Naive thymus-derived CD4-positive, alpha-beta T cell (primary cell): ENCODE measurements at regions not wholly inside any gene's neighbourhood (a gene's known extent, or its start where the extent isn't known, plus 50 kb on each side); places are given as distances from the start of the nearest gene placed in this dataset.
"Not testable (repeated sequence)": the region's sequence is repeated elsewhere in the genome, so short reads cannot be mapped to it uniquely, and the experiment has no call there.

Experiments
- ATAC-seq: fragments of 150-1000 bp; cut with Tn5 transposase; 2 replicates; pipeline ENCODE4 v1.10.0; 2021; ENCODE audit warnings: mild to moderate bottlenecking, moderate library complexity
- CTCF ChIA-PET: fragments of 350-600 bp; sonication (Branson Sonifier 250); formaldehyde crosslinking; loops from one replicate; lab custom pipeline; 2021; ENCODE audit warnings: antibody characterized with exemption; lab: Charles Lee
- POLR2A ChIA-PET: fragments of 350-600 bp; sonication (Branson Sonifier 250); formaldehyde crosslinking; loops from one replicate; lab custom pipeline; 2021; ENCODE audit warnings: antibody characterized with exemption, inconsistent platforms; lab: Charles Lee
- DNase-seq, 9 donors: peaks; one replicate each; pipeline versions ENCODE4 v3.0.0 to v3.0.0-alpha.2; 2020 to 2022; ENCODE audit warnings: mixed read lengths in 1 of 9
- H3K27ac ChIP-seq: one replicate; pipeline ENCODE4 v1.7.0; 2013; ENCODE audit warnings: mild to moderate bottlenecking, low read depth, low read length, moderate library complexity
- H3K27me3 ChIP-seq, 2 donors: one replicate each; pipeline ENCODE4 v1.7.0; 2013; ENCODE audit warnings: low read length in 2 of 2, mild to moderate bottlenecking in 2 of 2, moderate library complexity in 2 of 2; ENCODE audit not compliant: control insufficient read depth in 2 of 2, insufficient read depth in 2 of 2
- H3K36me3 ChIP-seq, 3 experiments: 1 replicate in 2 of 3; 2 replicates in 1 of 3; pipeline ENCODE4 v1.7.0; 2013; ENCODE audit warnings: low read length in 3 of 3, mild to moderate bottlenecking in 3 of 3, moderate library complexity in 1 of 3; ENCODE audit not compliant: insufficient read depth in 3 of 3, control insufficient read depth in 2 of 3
- H3K4me1 ChIP-seq, 2 donors: one replicate each; pipeline ENCODE4 v1.7.0; 2013; ENCODE audit warnings: low read length in 2 of 2, mild to moderate bottlenecking in 2 of 2, moderate library complexity in 1 of 2; ENCODE audit not compliant: control insufficient read depth in 2 of 2, insufficient read depth in 2 of 2
- H3K4me3 ChIP-seq: 2 replicates; pipeline ENCODE4 v1.7.0; 2013; ENCODE audit warnings: mild to moderate bottlenecking, low read length
- H3K9me3 ChIP-seq, 3 experiments: 1 replicate in 2 of 3; 2 replicates in 1 of 3; pipeline ENCODE4 v1.7.0; 2013; ENCODE audit warnings: low read length in 3 of 3; ENCODE audit not compliant: control insufficient read depth in 2 of 3
- H3K27ac Mint-ChIP-seq, 9 donors: one replicate each; pipeline ENCODE4 v1.8.0; 2020 to 2022; ENCODE audit warnings: mixed read lengths in 9 of 9, mild to moderate bottlenecking in 8 of 9, moderate library complexity in 5 of 9, inconsistent platforms in 2 of 9
- H3K27me3 Mint-ChIP-seq, 5 donors: one replicate each; pipeline ENCODE4 v1.8.0; 2021 to 2022; ENCODE audit warnings: mixed read lengths in 5 of 5, mild to moderate bottlenecking in 1 of 5
- H3K36me3 Mint-ChIP-seq, 5 donors: one replicate each; pipeline ENCODE4 v1.8.0; 2020 to 2022; ENCODE audit warnings: mixed read lengths in 5 of 5, mild to moderate bottlenecking in 3 of 5, inconsistent platforms in 1 of 5
- H3K4me1 Mint-ChIP-seq, 7 donors: one replicate each; pipeline ENCODE4 v1.8.0; 2020 to 2022; ENCODE audit warnings: mixed read lengths in 7 of 7, mild to moderate bottlenecking in 3 of 7, inconsistent platforms in 1 of 7
- H3K4me3 Mint-ChIP-seq, 10 donors: one replicate each; pipeline ENCODE4 v1.8.0; 2020 to 2022; ENCODE audit warnings: mild to moderate bottlenecking in 10 of 10, mixed read lengths in 10 of 10, moderate library complexity in 6 of 10, inconsistent platforms in 2 of 10
- H3K9me3 Mint-ChIP-seq, 11 donors: one replicate each; pipeline ENCODE4 v1.8.0; 2020 to 2022; ENCODE audit warnings: mixed read lengths in 11 of 11, mild to moderate bottlenecking in 4 of 11, inconsistent platforms in 1 of 11, moderate library complexity in 1 of 11
- intact Hi-C, 2 donors: fragments of 100-400 bp; cut with micrococcal nuclease; formaldehyde crosslinking; loops; one replicate each; pipeline ENCODE4 v1.15.1; 2023

DNA sequence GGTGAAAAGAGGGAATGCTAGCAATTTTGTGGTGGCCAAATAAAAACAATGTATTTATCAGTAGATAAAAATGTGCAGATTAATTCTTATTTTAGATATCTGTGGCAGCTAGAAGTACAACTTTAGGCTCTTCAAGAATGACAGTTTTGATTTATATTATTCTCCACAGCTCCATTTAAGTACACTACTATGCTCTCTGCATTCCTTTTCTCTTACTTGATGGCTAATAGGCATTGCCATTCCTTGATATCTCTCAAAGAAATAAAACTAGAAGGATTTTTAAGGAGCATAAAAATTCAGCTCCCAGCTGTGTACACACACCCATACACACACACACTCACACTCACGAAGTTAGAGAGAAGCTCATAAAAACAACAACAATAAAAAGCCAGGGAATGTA lies 59.4 kb upstream of the H2AZ1 start:
- Histone ChIP-seq H3K9me3 (no peaks in the 10 kb centered on the region), H3K4me3 (no peak overlapping the region), H3K36me3 (no peaks in the 10 kb centered on the region), H3K27me3 (no peaks in the 10 kb centered on the region), H3K27ac (no peak overlapping the region), H3K4me1 (no peaks in the 10 kb centered on the region)
- Mint-ChIP-seq H3K4me3 (no peak overlapping the region), H3K27ac (no peak overlapping the region), H3K36me3 (no peaks in the 10 kb centered on the region), H3K4me1 (no peaks in the 10 kb centered on the region), H3K9me3 (peaks cover 0 to 6% (median 0%) of the 10 kb centered on the region in 11 donors), H3K27me3 (peaks cover 0 to 7% (median 5%) of the 10 kb centered on the region in 5 donors)
- DNase-seq (no peak), ATAC-seq (no peak)
- intact Hi-C loops: no loop called here
- POLR2A ChIA-PET: no interaction called here
- CTCF ChIA-PET: interaction anchor here (0.6 kb wide), 2 partner anchors 23 to 1600 kb away, joined by 3 to 4 read pairs; no protein-coding TSS in a partner anchor

DNA sequence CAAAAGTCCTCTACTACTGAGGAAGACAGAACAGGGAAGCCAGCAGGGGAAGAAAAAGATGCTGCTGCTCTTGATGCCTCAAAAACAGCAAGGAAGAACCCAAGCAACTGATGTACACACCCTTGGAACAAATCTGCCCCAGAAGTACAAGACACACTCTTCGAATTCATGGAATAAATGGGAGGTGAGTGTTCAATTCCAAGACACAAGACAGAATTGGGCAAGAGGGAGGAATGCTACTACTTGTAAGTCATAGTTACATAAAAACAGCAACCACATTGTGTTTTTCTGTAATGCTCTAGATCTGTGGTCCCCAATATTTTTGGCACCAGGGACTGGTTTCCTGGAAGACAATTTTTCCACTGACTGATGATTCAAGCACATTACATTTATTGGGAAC lies 58.0 kb upstream of the H2AZ1 start:
- peaks cover 0 to 6% (median 0%) of the 10 kb centered on the region in 11 donors for H3K9me3 Mint-ChIP-seq
- intact Hi-C loops: no loop called here
- H3K27me3 ChIP-seq: no peaks in the 10 kb centered on the region
- no peak for DNase-seq
- H3K4me3 ChIP-seq: no peak overlapping the region
- no peaks in the 10 kb centered on the region for H3K36me3 ChIP-seq
- H3K4me1 ChIP-seq: no peaks in the 10 kb centered on the region
- H3K4me1 Mint-ChIP-seq: no peaks in the 10 kb centered on the region
- no peak overlapping the region for H3K4me3 Mint-ChIP-seq
- no peaks in the 10 kb centered on the region for H3K9me3 ChIP-seq
- ChIA-PET POLR2A (no interaction called here), CTCF (no interaction called here)
- peaks cover 0 to 7% (median 5%) of the 10 kb centered on the region in 5 donors for H3K27me3 Mint-ChIP-seq
- no peak overlapping the region for H3K27ac ChIP-seq
- H3K36me3 Mint-ChIP-seq: no peaks in the 10 kb centered on the region
- no peak overlapping the region for H3K27ac Mint-ChIP-seq
- ATAC-seq: no peak

DNA sequence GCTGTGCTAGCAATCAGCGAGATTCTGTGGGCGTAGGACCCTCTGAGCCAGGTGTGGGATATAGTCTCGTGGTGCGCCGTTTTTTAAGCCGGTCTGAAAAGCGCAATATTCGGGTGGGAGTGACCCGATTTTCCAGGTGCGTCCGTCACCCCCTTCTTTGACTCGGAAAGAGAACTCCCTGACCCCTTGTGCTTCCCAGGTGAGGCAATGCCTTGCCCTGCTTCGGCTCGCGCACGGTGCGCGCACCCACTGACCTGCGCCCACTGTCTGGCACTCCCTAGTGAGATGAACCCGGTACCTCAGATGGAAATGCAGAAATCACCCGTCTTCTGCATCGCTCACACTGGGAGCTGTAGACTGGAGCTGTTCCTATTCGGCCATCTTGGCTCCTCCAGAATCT lies 56.1 kb upstream of the H2AZ1 start:
- H3K4me3 Mint-ChIP-seq, ATAC-seq, POLR2A ChIA-PET, H3K27me3 Mint-ChIP-seq, H3K4me3 ChIP-seq, H3K27me3 ChIP-seq, H3K27ac Mint-ChIP-seq, intact Hi-C loops, H3K4me1 Mint-ChIP-seq, H3K36me3 ChIP-seq, H3K27ac ChIP-seq, H3K9me3 Mint-ChIP-seq, H3K9me3 ChIP-seq, H3K4me1 ChIP-seq, CTCF ChIA-PET, H3K36me3 Mint-ChIP-seq, DNase-seq: not testable (repeated sequence)
